HCT116 (cell line): ENCODE measurements at regions not wholly inside any gene's neighbourhood (a gene's known extent, or its start where the extent isn't known, plus 50 kb on each side); places are given as distances from the start of the nearest gene placed in this dataset.
"Not testable (repeated sequence)": the region's sequence is repeated elsewhere in the genome, so short reads cannot be mapped to it uniquely, and the experiment has no call there.

ENCODE experiments used
- EZH2 ChIP-seq: fragments of 200-600 bp; sonication (generic); IDR thresholded peaks from 2 replicates; pipeline ENCODE4 v1.6.1; 2017; ENCODE audit warnings: antibody characterized with exemption, mixed run types
- JUND ChIP-seq: IDR thresholded peaks from 2 replicates; pipeline ENCODE4 v1.6.1; 2012
- POLR2A ChIP-seq: IDR thresholded peaks from 2 replicates; pipeline ENCODE4 v1.7.0; 2011; ENCODE audit warnings: borderline replicate concordance; ENCODE audit not compliant: insufficient read depth, insufficient read length; ENCODE audit errors: extremely low read depth
- SRF ChIP-seq: IDR thresholded peaks from 2 replicates; pipeline ENCODE4 v1.6.1; 2012; ENCODE audit warnings: low read depth
- ZBTB33 ChIP-seq: IDR thresholded peaks from 2 replicates; pipeline ENCODE4 v1.6.1; 2011; ENCODE audit warnings: mild to moderate bottlenecking, low read length, moderate library complexity; ENCODE audit not compliant: insufficient replicate concordance; ENCODE audit errors: extremely low read depth
- TF ChIP-seq, protein P1 (sequence below), 3 experiments: fragments of 200-600 bp in 1 of 3; sonication (generic) in 1 of 3; IDR thresholded peaks in 2 of 3; conservative IDR thresholded peaks in 1 of 3; 2 replicates each; pipeline ENCODE4 v1.5.1; 2012 to 2017; ENCODE audit warnings: low read depth in 2 of 3, low read length in 2 of 3, antibody characterized with exemption in 1 of 3, borderline replicate concordance in 1 of 3, control low read depth in 1 of 3, mild to moderate bottlenecking in 1 of 3, mixed read lengths in 1 of 3, mixed run types in 1 of 3, moderate library complexity in 1 of 3; ENCODE audit not compliant: insufficient read depth in 1 of 3

DNA sequence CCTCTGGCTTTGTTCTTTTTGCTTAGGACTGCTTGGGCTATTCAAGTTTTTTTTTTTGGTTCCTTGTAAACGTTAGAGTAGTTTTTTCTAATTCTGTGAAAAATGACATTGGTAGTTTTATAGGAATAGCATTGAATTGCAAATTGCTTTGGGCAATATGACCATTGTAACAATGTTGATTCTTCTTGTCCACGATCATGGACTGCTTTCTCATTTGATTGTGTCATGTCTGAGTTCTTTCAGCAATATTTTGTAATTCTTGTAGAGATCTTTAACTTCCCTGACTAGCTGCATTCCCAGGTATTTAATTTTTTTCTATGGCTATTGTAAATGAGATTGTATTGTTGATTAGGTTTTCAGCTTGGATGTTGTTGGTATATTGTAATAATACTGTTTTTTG lies 286.2 kb upstream of the C1QTNF3 start:
- TF ChIP-seq ZBTB33, POLR2A, EZH2, JUND, SRF: not testable (repeated sequence)
- TF ChIP-seq, protein P1, sequence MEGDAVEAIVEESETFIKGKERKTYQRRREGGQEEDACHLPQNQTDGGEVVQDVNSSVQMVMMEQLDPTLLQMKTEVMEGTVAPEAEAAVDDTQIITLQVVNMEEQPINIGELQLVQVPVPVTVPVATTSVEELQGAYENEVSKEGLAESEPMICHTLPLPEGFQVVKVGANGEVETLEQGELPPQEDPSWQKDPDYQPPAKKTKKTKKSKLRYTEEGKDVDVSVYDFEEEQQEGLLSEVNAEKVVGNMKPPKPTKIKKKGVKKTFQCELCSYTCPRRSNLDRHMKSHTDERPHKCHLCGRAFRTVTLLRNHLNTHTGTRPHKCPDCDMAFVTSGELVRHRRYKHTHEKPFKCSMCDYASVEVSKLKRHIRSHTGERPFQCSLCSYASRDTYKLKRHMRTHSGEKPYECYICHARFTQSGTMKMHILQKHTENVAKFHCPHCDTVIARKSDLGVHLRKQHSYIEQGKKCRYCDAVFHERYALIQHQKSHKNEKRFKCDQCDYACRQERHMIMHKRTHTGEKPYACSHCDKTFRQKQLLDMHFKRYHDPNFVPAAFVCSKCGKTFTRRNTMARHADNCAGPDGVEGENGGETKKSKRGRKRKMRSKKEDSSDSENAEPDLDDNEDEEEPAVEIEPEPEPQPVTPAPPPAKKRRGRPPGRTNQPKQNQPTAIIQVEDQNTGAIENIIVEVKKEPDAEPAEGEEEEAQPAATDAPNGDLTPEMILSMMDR (IDR thresholded peaks at IDR 0.05 in 2 of 3, conservative IDR thresholded peaks at IDR 0.05 in 1 of 3; ENCODE audit: borderline replicate concordance in 1 of 3, insufficient read depth in 1 of 3, low read depth in 2 of 3, low read length in 2 of 3), result not testable (repeated sequence)
